Astrocyte (in vitro differentiated cells and primary cell): ENCODE measurements at regions not wholly inside any gene's neighbourhood (a gene's known extent, or its start where the extent isn't known, plus 50 kb on each side); places are given as distances from the start of the nearest gene placed in this dataset.

ENCODE experiments used
- DNase-seq: peaks from one replicate; pipeline ENCODE4 v3.0.0-alpha.2; 2010; ENCODE audit warnings: low read depth
- FAIRE-seq: peaks from 2 replicates; lab custom pipeline; 2011; peaks lifted over from hg19 to GRCh38; lab: Jason Lieb, UNC
- H2AFZ ChIP-seq: 2 replicates; pipeline ENCODE4 v1.6.0; 2012; ENCODE audit warnings: low read depth, low read length, inconsistent platforms
- H3K27ac ChIP-seq: 2 replicates; pipeline ENCODE4 v1.5.1; 2011; ENCODE audit warnings: low read depth, low read length, inconsistent platforms
- H3K27me3 ChIP-seq: 2 replicates; pipeline ENCODE4 v1.6.0; 2011; ENCODE audit warnings: low read length, inconsistent platforms; ENCODE audit not compliant: insufficient read depth
- H3K36me3 ChIP-seq: 2 replicates; pipeline ENCODE4 v1.5.1; 2011; ENCODE audit warnings: low read length, inconsistent platforms; ENCODE audit not compliant: insufficient read depth
- H3K4me1 ChIP-seq: 2 replicates; pipeline ENCODE4 v1.5.1; 2011; ENCODE audit warnings: low read length, inconsistent platforms; ENCODE audit not compliant: insufficient read depth
- H3K4me2 ChIP-seq: 2 replicates; pipeline ENCODE4 v1.6.0; 2012; ENCODE audit warnings: low read length, inconsistent platforms
- H3K4me3 ChIP-seq: 2 replicates; pipeline ENCODE4 v1.5.1; 2011; ENCODE audit warnings: low read depth, mild to moderate bottlenecking, low read length, inconsistent platforms; ENCODE audit not compliant: insufficient read depth
- H3K79me2 ChIP-seq: 2 replicates; pipeline ENCODE4 v1.6.0; 2012; ENCODE audit warnings: mild to moderate bottlenecking, low read length, inconsistent platforms; ENCODE audit not compliant: insufficient read depth
- H3K9ac ChIP-seq: 2 replicates; pipeline ENCODE4 v1.6.0; 2012; ENCODE audit warnings: mild to moderate bottlenecking, low read length, inconsistent platforms
- H3K9me3 ChIP-seq: 2 replicates; pipeline ENCODE4 v1.5.1; 2012; ENCODE audit warnings: low read depth, mild to moderate bottlenecking, low read length, inconsistent platforms; ENCODE audit not compliant: insufficient read depth
- H4K20me1 ChIP-seq: 2 replicates; pipeline ENCODE4 v1.6.0; 2012; ENCODE audit warnings: low read length, inconsistent platforms; ENCODE audit not compliant: insufficient read depth
- H3K27ac Mint-ChIP-seq: one replicate; pipeline ENCODE4 v1.8.0; 2021; ENCODE audit warnings: mild to moderate bottlenecking, mixed read lengths; ENCODE audit not compliant: unreplicated experiment
- H3K27me3 Mint-ChIP-seq: one replicate; pipeline ENCODE4 v1.8.0; 2021; ENCODE audit warnings: low read depth, mixed read lengths; ENCODE audit not compliant: unreplicated experiment
- H3K36me3 Mint-ChIP-seq: one replicate; pipeline ENCODE4 v1.8.0; 2021; ENCODE audit warnings: low read depth, mixed read lengths; ENCODE audit not compliant: unreplicated experiment
- H3K4me1 Mint-ChIP-seq: one replicate; pipeline ENCODE4 v1.8.0; 2021; ENCODE audit warnings: low read depth, mixed read lengths; ENCODE audit not compliant: unreplicated experiment
- H3K4me3 Mint-ChIP-seq: one replicate; pipeline ENCODE4 v1.8.0; 2021; ENCODE audit warnings: mild to moderate bottlenecking, moderate library complexity, mixed read lengths; ENCODE audit not compliant: unreplicated experiment
- H3K9me3 Mint-ChIP-seq: one replicate; pipeline ENCODE4 v1.8.0; 2021; ENCODE audit warnings: mild to moderate bottlenecking, mixed read lengths; ENCODE audit not compliant: unreplicated experiment
- CTCF ChIP-seq: IDR thresholded peaks from 2 replicates; pipeline ENCODE4 v1.5.1; 2011; ENCODE audit warnings: low read depth, mild to moderate bottlenecking, inconsistent platforms, low read length, moderate library complexity; ENCODE audit not compliant: insufficient read depth
- EZH2 ChIP-seq: IDR thresholded peaks from 2 replicates; pipeline ENCODE4 v1.6.1; 2012; ENCODE audit warnings: mild to moderate bottlenecking, low read length, inconsistent platforms; ENCODE audit not compliant: insufficient read depth

- Histone ChIP-seq H3K79me2 (no peaks in the 10 kb centered on the region), H4K20me1 (no peaks in the 10 kb centered on the region), H3K9ac (no peak overlapping the region), H3K4me1 (no peaks in the 10 kb centered on the region), H3K27ac (no peak overlapping the region), H3K27me3 (no peaks in the 10 kb centered on the region), H2AFZ (no peak overlapping the region), H3K4me3 (no peak overlapping the region), H3K9me3 (no peaks in the 10 kb centered on the region), H3K4me2 (no peak overlapping the region), H3K36me3 (no peaks in the 10 kb centered on the region)
- H3K4me3 Mint-ChIP-seq, result no peak overlapping the region
- H3K4me1 Mint-ChIP-seq, result no peaks in the 10 kb centered on the region
- peaks cover 2% of the 10 kb centered on the region for H3K9me3 Mint-ChIP-seq
- H3K27me3 Mint-ChIP-seq, result peaks cover 15% of the 10 kb centered on the region
- H3K27ac Mint-ChIP-seq, result no peak overlapping the region
- no peak for FAIRE-seq
- no peak for DNase-seq
- TF ChIP-seq EZH2, result no peak
- TF ChIP-seq CTCF, result no peak
- H3K36me3 Mint-ChIP-seq, result no peaks in the 10 kb centered on the region
Measured at GRCh38 chr3:28947061-28947460, 333.8 kb upstream of the RBMS3 start.

- H3K79me2 ChIP-seq, result no peaks in the 10 kb centered on the region
- H4K20me1 ChIP-seq, result no peaks in the 10 kb centered on the region
- H3K27me3 ChIP-seq, result no peaks in the 10 kb centered on the region
- DNase-seq (no peak), FAIRE-seq (no peak)
- no peaks in the 10 kb centered on the region for H3K4me1 ChIP-seq
- no peak overlapping the region for H3K4me2 ChIP-seq
- Mint-ChIP-seq H3K27ac (no peak overlapping the region), H3K4me1 (no peaks in the 10 kb centered on the region), H3K36me3 (no peaks in the 10 kb centered on the region), H3K4me3 (no peak overlapping the region), H3K9me3 (peaks cover 6% of the 10 kb centered on the region), H3K27me3 (peaks cover 10% of the 10 kb centered on the region)
- TF ChIP-seq CTCF (no peak), EZH2 (no peak)
- no peaks in the 10 kb centered on the region for H3K9me3 ChIP-seq
- no peak overlapping the region for H3K27ac ChIP-seq
- no peaks in the 10 kb centered on the region for H3K36me3 ChIP-seq
- no peak overlapping the region for H2AFZ ChIP-seq
- no peak overlapping the region for H3K4me3 ChIP-seq
- H3K9ac ChIP-seq, result no peak overlapping the region
Measured at GRCh38 chr3:28947751-28948150, 333.1 kb upstream of the RBMS3 start.

DNA sequence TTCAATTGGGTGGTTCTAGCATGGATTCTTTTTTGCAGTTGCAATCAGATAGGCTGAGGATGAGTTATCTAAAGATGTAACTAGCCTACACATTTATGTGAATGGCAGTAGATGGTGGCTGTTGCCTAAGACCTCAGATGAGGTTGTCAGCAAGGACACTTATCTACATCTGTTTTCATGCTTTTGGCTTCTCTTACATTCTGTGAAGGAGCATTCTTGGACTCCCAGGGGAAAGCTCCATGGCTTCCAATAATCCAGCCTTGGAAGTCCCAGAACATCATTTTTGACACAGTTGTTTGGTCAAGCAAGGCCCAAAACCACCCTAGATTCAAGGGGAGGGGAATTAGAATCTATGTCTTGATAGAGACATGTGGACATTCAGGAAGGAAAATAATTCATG is 332.2 kb upstream of the RBMS3 start:
- H3K27me3 Mint-ChIP-seq, result peaks cover 10% of the 10 kb centered on the region
- Histone ChIP-seq H3K27ac (no peak overlapping the region), H3K4me3 (no peak overlapping the region), H4K20me1 (no peaks in the 10 kb centered on the region), H3K4me2 (no peak overlapping the region), H2AFZ (no peak overlapping the region), H3K79me2 (no peaks in the 10 kb centered on the region), H3K9me3 (no peaks in the 10 kb centered on the region), H3K36me3 (no peaks in the 10 kb centered on the region), H3K27me3 (no peaks in the 10 kb centered on the region), H3K9ac (no peak overlapping the region), H3K4me1 (no peaks in the 10 kb centered on the region)
- H3K9me3 Mint-ChIP-seq, result peaks cover 6% of the 10 kb centered on the region
- H3K4me1 Mint-ChIP-seq, result no peaks in the 10 kb centered on the region
- no peak for FAIRE-seq
- no peak overlapping the region for H3K4me3 Mint-ChIP-seq
- TF ChIP-seq EZH2 (no peak), CTCF (no peak)
- no peak overlapping the region for H3K27ac Mint-ChIP-seq
- DNase-seq, result no peak
- no peaks in the 10 kb centered on the region for H3K36me3 Mint-ChIP-seq
